GM18519 (cell line): ENCODE measurements at regions not wholly inside any gene's neighbourhood (a gene's known extent, or its start where the extent isn't known, plus 50 kb on each side); places are given as distances from the start of the nearest gene placed in this dataset.
A peak's percentile ranks its signal among the peaks of the same experiment; 100 is the strongest.
"Not testable (repeated sequence)": the region's sequence is repeated elsewhere in the genome, so short reads cannot be mapped to it uniquely, and the experiment has no call there.

ENCODE experiments used
- ATAC-seq: cut with Tn5 transposase; IDR thresholded peaks from one replicate; pipeline ENCODE4 v1.9.1; 2021; ENCODE audit warnings: mild to moderate bottlenecking, moderate library complexity; ENCODE audit not compliant: unreplicated experiment, low FRiP score

DNA sequence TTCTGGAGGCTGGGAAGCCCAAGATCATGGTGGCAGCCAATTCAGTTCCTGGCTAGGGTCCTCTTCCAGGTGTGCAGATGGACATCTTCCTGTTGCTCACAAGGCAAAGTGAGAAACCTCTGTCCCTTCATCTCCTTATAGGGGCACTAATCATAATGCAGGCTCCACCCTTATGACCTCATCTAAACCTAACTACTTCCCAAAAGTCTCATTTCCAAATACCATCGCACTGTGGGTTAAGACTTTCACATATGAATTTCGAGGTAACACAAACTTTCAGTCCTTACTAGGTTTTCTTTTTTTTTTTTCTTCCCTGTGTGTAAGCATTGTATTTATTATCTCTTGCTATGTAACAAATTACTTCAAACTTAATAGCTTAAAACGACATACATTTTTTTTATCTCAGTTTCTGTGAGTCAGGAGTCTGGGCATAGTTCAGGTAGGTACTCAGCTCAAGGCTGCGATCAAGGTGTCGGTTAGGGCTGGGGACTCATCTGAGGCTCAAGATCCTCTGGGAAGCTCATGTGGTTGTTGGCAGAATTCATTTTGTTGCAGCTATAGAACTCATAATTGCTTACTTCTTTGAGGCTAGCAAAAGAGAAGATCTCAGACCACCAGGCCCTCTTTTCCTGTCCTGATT lies 204.7 kb upstream of the STK26 start:
- ATAC-seq = no peak

DNA sequence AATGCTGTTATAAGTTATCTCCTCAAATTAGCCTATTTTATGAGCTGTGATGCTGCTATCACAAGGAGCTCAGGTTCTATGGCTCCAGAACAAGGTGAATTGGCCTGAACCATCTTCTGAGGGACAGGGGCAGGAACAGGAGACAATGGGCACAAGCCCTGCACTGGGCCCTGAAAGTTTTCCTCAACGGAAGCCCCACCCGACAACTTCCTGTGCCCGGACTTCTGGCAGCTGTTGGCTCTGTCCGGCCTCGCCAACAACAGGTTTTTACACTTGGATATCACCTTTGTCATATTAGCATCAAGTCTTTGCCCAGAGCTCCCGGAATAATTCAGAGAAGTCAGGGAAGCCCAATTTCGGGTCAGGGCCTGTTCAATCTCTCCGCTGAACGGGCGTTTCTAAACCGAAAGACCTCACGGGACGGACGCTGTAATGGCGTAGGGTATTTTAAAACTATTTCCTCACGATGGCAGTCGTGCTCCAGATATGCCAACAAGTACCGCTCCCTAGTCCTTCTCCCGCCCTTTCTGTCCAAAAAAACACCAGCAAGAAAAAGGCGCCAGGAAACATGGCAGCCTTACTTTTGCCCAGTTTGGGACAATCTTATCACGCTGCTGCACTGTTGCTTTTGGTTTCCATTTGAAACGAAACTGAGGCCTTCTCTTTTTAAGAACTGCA lies 201.0 kb upstream of the STK26 start:
- no peak for ATAC-seq

DNA sequence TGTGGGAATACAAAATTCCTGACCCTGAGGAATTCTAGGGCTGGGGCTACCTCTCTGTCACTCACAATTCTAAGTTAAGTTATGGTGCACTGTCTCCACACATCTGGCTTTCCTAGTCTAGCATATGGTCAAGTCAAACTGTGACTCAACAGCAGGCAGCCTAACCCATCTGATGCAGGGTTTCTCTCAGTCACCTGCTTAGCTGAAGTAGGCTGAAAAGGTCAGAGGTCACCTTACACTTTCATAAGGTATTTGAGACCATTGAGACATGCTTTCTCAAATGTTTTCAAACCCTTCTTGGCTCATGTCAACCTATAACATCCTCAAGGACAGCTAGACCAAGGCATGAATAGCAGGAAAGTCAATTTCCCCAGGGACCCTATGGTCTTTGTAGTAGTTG lies 196.5 kb upstream of the STK26 start:
- no peak for ATAC-seq

DNA sequence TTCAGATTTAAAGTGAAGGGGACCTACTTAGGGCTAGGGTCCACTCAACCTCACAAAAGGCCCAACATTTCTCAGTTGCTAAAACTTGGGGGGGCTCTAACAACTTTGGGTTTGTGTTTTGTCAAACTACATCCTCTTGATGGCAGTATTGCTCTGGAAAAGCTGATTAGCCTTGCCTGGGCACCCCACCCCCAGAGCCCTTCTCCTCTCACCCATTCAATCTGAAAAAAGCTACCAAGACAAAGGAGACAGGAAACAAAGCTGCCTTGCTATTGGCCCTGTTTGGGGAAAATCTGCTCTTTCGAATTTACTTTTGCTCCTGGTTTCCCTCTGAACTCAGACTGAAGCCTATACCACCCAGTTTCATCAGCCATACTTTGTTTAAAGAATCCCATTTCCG lies 195.2 kb upstream of the STK26 start:
- ATAC-seq = peak; percentile 48

DNA sequence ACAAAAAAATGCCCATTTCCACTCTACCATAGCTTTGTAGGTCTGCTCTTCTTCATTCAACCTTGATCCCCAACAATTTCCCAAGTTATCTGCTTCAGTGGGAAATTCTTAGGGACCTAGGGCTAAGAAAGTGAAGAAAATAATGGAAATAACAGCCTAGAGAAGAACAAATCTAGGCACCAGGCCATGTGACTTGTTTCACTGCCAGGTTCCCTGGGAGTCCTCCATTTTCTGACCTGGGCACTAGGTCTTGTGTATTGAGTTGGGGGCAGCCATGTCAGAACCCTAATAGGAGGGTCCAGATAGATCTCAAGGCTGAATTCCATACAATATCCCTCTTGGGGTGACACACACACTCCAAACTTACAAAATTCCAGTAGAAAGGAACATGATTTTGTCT lies 194.6 kb upstream of the STK26 start:
- no peak for ATAC-seq

DNA sequence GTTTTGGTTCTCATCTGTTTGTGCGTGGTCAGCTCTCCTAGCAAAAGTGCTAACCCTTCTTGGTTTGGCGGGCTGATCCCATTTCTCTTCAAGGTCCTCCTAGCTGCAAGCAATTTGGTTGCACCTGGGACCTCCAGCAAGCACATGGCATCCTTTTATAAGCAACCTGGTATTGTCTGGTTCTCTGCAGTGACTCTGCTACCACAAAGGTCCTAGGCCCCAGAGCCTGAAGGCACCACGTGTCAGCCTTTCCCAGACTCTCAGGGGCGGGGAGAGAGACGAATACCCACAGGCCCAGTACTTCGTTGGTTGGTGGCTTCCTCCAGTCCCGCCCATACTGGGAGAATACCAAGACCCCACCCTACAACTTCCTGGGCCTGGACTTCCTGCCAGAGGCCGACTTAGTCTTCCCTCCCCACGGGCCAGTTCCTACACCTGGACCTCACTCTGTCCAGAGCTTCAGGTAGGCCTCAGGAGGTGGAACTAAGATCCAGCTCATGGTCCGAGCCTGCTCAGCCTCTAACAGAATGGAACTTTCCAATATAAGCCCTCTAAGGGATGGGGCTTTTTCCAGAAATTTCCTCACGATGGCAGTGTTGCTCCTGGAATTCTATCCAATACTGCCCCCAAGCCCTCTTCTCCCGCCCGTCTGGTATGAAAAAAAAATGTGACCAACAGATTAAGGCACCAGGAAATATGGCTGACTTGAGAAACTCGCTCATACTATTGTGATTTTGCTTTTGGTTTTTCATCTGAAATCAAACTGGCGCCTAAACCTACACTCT lies 192.5 kb upstream of the STK26 start:
- ATAC-seq = peak; percentile 58

DNA sequence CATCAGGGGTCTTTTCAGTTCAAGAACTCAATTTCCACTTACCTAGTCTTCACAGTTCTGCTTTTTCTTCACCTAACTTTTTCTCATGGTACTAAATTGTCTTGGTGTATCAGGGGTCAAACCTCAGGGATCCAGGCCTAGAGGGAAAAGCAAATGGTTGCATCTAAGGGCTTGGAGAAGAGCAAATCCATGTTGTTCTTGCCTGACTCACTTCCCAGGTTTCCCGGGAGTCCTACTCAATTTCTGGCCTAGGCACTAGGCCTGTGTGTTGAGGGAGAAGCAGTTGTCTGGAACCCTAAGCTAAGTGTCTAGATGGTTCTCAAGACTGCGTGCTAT lies 191.9 kb upstream of the STK26 start:
- no peak for ATAC-seq

DNA sequence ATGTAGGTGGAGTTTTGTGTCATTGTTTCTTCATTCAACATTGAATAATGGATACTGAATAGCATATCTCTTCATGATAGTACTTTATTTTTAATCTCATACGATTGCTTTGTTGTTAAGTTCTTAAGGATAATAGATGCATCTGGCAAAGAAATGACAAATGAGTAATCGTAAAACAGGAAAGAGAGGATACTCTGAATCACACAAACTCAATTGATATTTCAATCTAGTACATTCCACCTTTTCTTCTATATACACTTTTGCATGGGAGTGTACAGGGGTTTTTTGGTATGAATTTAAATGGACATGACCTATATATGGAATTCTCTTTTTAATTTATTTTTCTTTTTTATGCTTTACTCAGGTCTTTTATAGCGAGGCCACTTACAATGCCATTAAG lies 186.9 kb upstream of the STK26 start:
- no peak for ATAC-seq

DNA sequence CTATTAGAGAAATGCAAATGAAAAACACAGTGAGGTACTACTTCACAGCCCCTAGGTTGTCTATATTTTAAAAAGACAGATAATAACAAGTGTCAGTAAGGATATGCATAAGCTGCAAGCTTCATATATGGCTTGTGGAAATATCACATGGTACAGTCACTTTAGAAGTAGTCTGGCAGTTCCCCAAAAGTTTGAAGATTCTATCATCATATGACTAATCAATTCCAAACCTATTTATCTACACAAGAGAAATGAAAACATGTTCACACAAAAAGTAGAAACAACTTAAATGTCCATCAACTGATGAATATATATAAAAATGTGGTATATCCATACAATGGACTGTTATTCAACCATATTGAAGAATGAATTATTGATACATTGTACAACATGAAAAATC lies 185.8 kb upstream of the STK26 start:
- no peak for ATAC-seq

DNA sequence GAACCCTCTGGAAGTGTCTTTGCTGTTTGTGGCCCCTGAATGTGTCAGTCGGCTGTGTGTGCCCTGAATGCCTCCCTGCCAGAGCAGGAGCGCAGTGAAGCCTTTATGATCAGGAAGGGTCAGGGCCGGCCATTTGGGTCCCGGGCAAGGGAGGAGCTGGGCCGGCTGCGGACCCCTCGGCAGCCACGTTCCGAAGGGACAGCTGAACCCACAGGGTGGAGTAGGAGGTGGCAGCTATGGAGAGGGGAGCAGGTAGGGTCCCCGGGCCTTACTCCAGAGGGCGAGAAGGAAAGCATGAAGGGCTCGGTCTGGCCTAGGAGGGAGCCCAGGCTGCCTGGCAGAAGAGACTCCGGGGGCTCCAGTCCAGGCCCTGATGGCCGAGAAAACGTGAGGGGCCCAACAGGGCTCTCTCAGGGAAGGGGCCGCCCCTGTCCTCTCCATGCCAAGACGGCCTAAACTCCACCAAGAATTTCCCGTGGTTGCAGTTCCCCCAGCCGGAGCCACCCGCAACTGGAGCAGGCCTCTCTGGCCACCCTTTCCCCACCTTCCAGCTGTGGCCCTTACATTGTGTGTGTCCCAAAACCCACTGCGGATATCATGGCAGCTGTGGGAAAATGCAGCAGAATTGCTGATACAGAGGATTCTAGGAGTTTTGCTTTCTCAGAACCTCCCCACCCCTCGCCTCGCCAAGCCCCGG lies 182.2 kb upstream of the STK26 start:
- ATAC-seq = no peak

DNA sequence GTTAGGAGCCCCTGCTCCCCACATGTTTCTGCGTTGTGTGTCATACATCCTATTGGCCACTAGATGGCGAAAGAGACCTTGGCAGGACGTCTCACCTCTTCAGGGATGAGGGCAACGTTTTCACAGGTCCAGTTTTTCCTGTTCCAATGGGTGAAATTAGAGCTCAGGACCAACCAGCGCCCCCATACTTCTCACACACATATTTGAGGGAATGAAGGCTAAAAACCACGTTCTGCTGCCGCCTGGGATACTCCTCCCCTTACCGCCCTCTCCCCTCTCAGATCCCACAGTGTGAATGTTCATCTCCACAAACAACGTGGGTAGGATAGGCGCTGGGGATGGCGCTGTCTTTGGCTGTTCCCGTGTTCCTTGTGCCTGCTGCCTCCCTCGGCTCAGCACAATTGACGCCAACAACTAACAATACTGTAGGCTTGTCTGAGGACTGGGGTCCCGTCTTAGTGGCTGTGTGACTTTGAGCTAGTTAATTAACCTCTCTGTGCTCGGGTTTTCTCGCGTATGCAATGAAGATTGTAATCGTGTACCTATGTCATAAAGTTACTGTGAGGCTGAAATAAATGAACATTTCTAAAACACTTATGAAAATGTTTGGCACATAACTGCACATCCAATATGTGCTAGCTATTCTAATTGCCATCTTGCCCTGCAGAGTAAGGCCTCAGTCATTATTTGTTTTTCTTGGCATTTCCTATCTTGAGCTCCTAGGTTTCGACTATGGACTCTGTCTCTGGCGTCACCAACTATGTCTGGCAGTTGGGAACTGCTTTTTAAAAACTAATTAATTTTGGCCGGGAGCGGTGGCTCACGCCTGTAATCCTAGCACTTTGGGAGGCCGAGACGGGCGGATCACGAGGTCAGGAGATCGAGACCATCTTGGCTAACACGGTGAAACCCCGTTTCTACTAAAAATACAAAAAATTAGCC lies 181.3 kb upstream of the STK26 start:
- peak; percentile 71 for ATAC-seq

DNA sequence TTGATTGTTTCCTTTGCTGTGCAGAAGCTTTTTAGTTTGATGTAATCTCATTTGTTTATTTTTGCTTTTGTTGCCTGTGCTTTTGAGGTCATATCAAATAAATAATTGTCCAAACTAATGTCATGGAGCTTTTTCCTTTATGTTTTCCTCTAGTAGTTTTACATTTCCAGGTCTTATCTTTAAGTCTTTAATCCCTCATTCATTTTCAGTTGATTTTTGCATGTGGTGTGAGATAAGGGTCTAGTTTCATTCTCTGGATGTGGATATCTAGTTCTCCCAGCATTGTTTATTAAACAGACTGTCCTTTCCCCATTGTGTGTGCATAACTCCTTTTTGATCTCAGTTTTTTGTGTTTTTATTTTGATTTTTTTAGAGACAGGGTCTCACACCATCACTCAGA lies 179.1 kb upstream of the STK26 start:
- ATAC-seq = no peak

DNA sequence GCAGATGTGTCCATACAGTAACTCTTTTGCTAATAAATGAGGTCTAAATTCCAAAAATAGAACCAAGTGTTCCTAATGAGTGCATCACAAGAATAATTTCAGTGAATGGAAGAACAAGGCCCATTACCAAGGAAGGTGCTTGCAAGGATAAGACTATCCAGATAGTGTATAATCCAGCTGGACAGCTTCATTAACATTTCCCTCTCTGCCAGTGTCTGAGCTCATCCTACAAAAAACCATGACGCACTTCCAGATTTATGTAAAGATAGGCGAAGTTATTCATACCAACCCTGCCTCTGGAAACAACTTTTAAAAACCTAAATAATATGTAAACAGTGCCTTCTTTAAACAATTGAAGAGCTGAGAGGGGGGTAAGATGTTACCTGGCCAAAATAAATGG lies 177.9 kb upstream of the STK26 start:
- no peak for ATAC-seq

DNA sequence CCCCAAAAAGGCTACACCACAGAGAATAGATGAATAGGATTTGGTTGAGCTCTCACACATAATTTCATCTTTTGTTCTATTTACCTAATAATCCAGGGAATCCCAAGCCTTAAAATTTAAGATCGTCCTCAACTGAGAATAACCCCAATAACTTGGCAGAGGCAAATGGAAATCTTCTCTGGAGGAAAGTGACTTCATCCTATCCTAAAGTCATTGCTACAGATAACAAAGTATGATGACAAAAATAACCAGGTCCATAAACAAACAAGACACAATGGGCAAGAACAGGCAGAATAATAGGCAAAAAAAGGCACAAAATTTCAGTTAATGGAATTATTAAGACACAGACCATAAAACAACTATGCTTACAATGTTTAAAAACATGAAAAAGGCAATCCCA lies 177.3 kb upstream of the STK26 start:
- ATAC-seq = no peak

DNA sequence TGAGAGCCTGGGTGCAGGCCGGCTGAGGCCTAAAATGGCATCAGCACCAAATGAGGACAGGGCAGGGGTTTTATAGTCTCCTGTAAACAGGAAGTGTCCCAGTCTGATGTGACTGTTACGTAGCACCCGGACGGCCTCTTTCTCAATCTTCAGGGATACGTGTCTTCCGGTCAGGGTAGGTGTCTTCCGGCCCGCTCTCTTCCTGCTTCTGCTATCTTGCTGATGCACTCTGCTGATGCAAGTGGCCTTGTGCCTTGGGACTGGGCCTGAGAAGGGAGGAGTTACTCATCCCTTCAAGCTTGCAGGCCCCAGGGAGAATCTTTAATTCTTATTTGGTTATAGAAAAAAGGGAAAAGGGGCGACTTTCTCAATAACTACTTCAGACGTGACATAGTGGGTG lies 172.1 kb upstream of the STK26 start:
- ATAC-seq = not testable (repeated sequence)

DNA sequence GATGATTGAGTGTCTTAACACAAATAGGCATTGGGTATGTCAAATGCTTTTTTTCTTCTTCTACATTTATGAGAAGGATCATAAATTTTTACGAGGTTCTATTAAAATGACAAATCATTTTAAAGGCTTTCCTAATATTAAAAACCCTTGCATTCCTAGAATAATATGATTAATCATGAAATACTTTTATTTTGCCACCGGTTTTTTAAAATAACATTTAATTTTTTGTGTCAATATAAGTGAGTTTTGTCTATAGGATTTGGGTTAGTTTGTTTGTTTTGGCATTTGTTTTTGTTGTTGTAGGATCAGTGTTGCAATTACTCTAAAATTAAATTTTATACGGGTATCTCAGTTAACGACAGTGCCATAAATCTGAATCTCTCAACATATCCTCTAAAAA lies 169.7 kb upstream of the STK26 start:
- no peak for ATAC-seq

DNA sequence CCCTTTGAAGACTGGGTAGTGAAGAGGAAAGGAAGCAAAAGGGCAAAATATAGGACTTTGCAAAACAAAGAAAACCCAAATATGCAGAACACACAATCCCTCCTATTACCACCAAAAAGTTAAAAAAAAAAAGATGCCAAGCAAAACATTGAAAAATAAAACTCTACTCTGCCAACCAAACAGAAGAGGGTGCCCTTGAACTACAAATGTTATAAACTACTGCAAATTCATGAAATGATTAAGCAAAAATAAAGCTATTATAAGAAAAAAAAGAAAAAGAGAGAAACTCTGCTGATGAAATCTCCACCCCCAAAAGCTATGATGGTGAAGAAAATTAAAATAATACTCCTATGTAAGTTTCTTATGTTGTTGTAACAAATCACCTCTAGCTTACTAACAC lies 168.5 kb upstream of the STK26 start:
- ATAC-seq = no peak

DNA sequence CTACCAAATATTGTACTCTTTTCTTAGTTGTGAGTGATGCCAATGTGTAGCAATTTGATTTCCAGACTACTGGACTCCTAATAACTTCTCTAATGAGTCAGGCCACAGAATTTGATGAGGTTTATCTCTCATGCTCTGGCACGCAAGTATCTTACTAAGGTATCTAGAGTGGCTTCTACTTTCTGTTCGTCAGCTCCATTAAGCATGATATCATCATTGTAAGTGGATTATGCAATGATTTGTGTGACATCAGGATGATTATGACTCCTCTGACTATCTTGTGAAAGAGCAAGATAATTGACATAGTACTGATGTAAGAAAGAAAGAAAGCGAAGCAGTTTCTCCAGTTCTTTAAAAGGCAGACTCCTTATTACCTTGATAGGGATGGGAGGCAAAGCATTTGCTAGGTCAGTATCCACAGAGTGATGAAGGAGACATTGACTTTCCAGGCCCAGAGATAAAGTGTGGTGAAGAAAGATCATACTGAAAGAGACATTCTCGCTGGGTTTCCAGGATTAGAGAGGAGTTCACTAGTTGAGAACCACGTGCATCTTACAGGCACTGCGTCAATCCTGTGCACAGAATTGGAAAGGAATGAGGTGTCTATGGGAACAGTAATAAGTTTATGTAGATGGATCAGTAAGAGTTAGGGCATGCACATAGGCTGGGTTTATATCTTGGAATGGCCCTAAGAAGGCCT lies 161.9 kb upstream of the STK26 start:
- no peak for ATAC-seq

DNA sequence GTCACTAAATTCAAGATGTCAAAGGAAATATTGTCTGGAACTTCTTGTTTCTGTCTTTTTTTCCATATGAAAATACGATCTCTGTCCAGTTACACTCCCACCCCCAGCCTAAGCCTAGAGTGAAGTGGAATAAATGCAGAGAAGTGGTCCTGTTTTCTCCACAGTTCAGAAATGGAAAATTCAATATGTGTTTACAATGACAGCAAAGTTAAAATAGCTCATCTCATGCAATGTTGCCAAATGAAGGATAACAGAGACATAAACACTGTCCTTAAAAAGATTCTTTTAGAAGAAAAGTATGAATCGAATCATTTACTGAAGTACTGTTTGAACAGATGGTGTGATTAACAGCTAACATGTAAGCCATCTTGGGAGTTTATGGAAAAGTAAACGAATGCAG lies 160.8 kb upstream of the STK26 start:
- no peak for ATAC-seq

DNA sequence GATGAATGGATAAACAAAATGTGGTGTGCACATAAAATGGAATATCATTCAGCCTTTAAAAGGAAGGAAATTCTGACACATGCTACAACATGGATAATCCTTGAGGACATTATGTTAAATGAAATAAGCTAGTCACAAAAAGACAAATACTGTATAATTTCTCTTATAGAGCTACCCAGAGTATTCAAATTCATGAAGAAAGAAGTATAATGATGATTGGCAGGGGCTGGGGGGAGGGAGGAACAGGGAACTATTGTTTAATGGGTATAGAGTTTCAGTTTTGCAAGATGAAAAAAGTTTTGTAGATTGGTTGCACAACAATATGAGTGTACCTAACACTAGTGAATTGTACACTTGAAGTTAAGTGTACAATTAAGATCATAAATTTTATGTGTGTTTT lies 153.9 kb upstream of the STK26 start:
- ATAC-seq = no peak
